ENCODE measurements at regions not wholly inside any gene's neighbourhood (a gene's known extent, or its start where the extent isn't known, plus 50 kb on each side); places are given as distances from the start of the nearest gene placed in this dataset.

DNA sequence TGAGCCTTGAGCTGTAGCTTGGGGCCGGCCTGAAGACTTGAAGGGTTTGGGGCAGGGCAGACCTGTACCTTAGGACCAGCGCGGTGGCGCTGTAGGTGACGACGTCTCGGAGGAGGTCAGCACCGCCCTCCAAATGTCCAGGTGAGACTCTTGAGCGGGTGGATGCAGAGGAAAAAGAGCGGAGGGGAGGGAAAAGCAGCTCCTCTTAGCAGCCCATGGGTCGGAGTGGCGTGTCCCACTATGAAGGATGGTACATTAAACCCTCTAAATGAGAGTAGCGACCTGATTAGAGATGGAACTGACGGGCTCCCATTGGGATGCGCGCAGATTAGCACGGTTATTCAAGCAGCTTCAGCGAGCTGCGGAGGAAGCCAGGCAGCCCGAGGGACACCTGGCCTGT, 77.0 kb upstream of the MAP1LC3B2 start:
- DNase-seq (ENCODE audit: low read depth) = no peak
- TF ChIP-seq, protein P1, sequence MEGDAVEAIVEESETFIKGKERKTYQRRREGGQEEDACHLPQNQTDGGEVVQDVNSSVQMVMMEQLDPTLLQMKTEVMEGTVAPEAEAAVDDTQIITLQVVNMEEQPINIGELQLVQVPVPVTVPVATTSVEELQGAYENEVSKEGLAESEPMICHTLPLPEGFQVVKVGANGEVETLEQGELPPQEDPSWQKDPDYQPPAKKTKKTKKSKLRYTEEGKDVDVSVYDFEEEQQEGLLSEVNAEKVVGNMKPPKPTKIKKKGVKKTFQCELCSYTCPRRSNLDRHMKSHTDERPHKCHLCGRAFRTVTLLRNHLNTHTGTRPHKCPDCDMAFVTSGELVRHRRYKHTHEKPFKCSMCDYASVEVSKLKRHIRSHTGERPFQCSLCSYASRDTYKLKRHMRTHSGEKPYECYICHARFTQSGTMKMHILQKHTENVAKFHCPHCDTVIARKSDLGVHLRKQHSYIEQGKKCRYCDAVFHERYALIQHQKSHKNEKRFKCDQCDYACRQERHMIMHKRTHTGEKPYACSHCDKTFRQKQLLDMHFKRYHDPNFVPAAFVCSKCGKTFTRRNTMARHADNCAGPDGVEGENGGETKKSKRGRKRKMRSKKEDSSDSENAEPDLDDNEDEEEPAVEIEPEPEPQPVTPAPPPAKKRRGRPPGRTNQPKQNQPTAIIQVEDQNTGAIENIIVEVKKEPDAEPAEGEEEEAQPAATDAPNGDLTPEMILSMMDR (IDR thresholded peaks at IDR 0.05; ENCODE audit: control insufficient read depth, extremely low read depth, insufficient read depth) = no peak
- no peak overlapping the region for H3K4me3 ChIP-seq (ENCODE audit: low read depth, low read length)

GRCh38 chr12:116482859-116483258, 76.3 kb upstream of the MAP1LC3B2 start:
- DNase-seq (ENCODE audit: low read depth) = no peak
- H3K4me3 ChIP-seq (ENCODE audit: low read depth, low read length) = no peak overlapping the region
- TF ChIP-seq, protein P1 (IDR thresholded peaks at IDR 0.05; ENCODE audit: control insufficient read depth, extremely low read depth, insufficient read depth) = no peak

GRCh38 chr12:116483959-116484750, 75.0 kb upstream of the MAP1LC3B2 start:
- no peak overlapping the region for H3K4me3 ChIP-seq (ENCODE audit: low read depth, low read length)
- TF ChIP-seq, protein P1 (IDR thresholded peaks at IDR 0.05; ENCODE audit: control insufficient read depth, extremely low read depth, insufficient read depth) = no peak
- no peak for DNase-seq (ENCODE audit: low read depth)

- TF ChIP-seq, protein P1 (IDR thresholded peaks at IDR 0.05; ENCODE audit: control insufficient read depth, extremely low read depth, insufficient read depth) = no peak
- no peak for DNase-seq (ENCODE audit: low read depth)
- H3K4me3 ChIP-seq (ENCODE audit: low read depth, low read length) = no peak overlapping the region
Observed at GRCh38 chr12:116484807-116485206, 74.4 kb upstream of the MAP1LC3B2 start.

DNA sequence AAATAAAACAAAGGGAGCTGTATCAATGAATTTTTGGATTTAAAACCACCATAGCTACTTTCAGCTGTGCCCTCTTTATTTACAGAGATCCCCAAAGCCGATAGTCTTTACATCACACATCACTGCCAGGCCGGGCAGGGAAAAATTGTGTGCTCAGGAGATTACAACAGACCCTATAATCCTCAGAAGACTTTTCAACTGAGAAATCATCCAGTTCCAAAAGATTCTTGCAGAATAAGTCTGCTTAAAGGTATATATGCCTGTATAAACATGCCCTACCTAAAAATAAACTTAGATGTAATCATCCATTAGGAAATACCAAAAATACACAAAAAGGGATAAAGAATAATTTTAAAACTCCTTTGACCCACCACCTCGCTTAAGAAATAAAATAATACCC, 70.1 kb upstream of the MAP1LC3B2 start:
- no peak overlapping the region for H3K4me3 ChIP-seq (ENCODE audit: low read depth, low read length)
- DNase-seq (ENCODE audit: low read depth) = no peak
- TF ChIP-seq, protein P1 (IDR thresholded peaks at IDR 0.05; ENCODE audit: control insufficient read depth, extremely low read depth, insufficient read depth) = no peak

DNA sequence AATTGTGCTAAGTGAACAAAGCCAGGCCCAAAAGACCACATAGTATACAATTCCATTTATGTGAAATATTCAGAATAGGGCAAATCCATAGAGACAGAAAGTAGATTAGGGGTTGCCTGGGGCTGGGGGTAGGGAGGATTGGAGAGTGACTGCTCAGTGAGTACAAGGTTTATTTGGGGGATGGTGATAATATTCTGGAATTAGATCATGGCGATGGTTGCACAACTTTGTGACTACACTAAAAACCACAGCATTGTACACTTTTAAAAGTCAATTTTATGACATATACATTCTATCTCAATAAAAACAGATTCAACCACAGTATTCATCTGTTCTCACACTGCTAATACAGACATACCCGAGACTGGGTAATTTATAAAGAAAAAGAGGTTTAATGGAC, 68.7 kb upstream of the MAP1LC3B2 start:
- H3K4me3 ChIP-seq (ENCODE audit: low read depth, low read length) = no peak overlapping the region
- TF ChIP-seq, protein P1 (IDR thresholded peaks at IDR 0.05; ENCODE audit: control insufficient read depth, extremely low read depth, insufficient read depth) = no peak
- no peak for DNase-seq (ENCODE audit: low read depth)

All from LNCaP clone FGC (cell line).